Fibroblast of skin of abdomen (primary cell): ENCODE measurements at regions not wholly inside any gene's neighbourhood (a gene's known extent, or its start where the extent isn't known, plus 50 kb on each side); places are given as distances from the start of the nearest gene placed in this dataset.
"Not testable (repeated sequence)": the region's sequence is repeated elsewhere in the genome, so short reads cannot be mapped to it uniquely, and the experiment has no call there.

ENCODE experiments used
- DNase-seq: peaks from one replicate; pipeline ENCODE4 v3.0.0-alpha.2; 2013

- DNase-seq, result not testable (repeated sequence)
These were observed 549.4 kb downstream of the TRAM1L1 start for GRCh38 chr4:116536024-116536423.

GRCh38 chr4:116531870-116532269 is 553.5 kb downstream of the TRAM1L1 start:
- no peak for DNase-seq

DNA sequence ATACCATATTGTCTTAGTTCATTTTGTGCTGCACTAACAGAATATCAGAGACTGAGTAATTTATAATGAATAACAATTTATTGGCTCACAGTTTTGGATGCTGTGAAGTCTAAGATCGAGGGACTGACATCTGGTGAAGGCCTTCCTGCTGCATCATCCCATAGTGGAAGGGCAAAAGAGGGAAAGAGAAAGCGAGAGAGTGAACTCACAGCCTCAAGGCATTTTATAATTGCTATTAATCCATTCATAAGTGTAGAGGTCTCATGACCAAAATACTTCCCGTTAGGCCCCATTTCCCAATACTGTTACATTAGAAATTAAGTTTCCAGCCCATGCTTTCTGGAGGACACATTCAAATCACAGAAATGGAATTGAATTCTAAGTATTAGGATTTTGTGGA is 554.4 kb downstream of the TRAM1L1 start:
- no peak for DNase-seq

DNA sequence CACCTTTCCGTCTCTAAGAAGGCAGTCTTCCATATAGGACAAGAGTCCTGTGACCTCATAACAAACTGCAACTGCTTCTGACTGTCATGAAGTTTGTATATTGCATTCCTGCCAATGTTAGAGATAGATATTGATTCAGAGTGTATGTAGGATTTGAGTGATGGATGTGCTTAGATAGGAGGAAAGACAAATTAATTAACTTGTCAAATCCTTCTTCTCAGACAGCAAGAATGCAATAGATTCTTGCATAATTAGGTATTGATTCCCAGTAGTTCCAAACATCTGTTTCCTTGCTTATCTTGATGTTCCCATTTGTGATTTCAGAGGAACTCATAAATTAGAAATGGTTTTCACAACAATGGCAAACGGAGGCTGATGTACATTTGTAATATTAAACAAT is 555.3 kb downstream of the TRAM1L1 start:
- DNase-seq, result no peak

GRCh38 chr4:116529129-116529528 is 556.2 kb downstream of the TRAM1L1 start:
- no peak for DNase-seq

DNA sequence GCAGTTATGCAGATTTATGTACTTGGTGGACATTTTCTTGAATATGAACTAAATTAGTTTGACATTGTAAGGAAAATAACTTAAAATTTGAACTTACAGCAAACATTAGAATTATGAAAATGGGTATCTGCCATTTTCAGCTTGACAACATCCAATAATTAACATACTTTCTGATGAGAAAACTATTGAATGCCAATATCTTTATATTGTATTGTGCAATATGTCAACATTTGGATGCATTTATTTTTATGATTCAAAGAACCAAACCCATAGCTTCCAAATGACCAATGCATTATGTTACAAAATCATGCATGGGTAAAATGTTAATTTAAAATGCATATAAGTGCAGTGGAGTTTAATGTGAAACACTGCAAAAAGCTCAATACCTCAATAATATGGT is 562.5 kb downstream of the TRAM1L1 start:
- DNase-seq, result no peak

DNA sequence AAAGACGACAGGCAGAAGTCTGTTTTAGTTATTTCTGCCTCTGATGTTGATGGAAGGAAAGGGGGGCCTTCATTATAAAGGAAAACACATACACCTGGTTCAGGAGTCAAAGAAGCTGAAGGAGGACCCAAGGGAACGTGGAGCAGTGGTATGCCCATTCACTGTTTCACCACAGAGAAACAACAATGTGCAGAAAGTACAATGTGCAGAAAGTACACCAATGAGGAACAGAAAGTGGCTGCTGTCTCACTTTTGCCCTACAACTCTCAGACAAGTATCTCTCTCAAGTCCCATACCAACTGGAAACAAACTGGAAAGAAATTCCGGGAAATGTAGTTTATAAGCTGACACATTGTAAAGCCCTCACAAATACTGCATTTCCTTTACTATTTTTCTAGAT is 564.5 kb downstream of the TRAM1L1 start:
- DNase-seq, result no peak

DNA sequence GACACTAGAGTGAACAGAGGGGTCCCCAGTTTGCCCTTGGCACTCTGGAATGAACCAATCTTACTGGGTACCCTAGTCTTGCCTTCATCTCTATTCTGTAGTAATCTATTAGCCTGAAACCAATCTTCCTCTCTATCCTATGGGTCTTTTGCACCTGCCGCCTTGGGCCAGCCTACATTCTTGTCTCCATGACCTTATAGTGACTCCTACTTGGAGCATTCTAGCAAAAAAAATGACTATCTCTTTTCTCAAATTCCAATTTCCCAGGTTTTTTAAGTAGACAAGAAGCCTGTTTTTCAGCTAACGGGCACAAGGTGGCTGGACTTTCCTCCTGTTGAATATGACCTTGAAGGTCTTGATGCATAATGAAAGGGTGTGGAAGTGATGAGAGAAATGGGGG is 568.7 kb downstream of the TRAM1L1 start:
- DNase-seq, result no peak

DNA sequence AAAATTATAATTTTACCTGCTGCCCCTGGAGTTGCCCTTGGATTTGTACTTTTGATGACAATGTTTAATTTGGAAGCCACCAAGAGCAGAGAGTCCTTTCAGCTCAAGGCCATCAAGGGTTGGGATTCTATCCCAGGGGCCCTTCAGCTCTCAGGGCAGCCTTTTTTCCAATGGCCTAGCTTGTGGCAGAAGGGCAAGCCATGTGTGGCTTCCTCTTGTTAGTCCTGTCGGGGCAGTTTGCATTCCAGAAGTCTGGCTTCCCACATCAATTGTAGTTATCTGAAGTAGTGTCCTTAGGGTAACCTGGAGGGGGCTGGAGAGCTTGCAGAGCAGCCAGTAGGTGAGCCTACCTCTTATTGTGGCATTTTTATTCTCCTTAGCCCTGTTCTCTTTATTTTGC is 569.4 kb downstream of the TRAM1L1 start:
- DNase-seq, result no peak

GRCh38 chr4:116512552-116512951 is 572.8 kb downstream of the TRAM1L1 start:
- DNase-seq, result no peak

DNA sequence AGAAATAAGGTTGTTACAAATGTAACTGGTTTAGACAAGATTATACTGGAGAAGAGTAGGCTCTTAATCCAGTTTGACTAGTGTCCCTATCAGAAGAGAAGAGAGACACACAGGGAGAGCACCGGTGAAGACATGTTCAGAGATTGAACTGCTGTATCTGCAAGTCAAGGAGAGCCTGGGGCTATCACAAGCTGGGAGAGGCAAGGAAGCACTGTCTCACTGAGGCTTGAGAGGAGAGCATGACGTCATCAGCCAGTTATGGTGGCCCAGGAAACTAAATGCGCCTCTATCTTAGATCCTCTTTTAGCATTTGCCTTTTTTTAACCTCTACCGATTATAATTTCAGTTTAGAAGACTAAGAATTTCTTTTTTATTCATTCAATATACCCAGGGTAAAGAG is 583.4 kb downstream of the TRAM1L1 start:
- no peak for DNase-seq

GRCh38 chr4:116500225-116500624 is 585.2 kb downstream of the TRAM1L1 start:
- DNase-seq, result no peak

DNA sequence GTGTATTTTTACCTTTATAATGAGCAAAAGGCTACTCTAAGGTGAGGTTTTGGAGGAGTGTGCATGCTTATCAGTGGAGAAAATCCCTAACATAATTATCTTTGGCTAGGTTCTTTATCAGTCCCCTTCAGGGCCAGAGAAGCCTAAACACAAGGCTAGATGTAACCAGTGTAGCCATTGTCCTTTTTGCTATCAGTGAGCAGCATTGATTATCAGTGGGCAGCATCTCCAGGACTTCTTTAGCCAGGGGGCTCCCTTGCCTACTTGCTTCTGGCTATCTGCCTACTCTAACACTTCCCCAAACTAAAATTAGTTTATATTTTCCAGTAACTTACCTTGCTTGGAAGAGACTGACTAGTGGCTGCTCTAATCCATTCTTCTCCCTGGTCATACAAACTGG is 595.6 kb downstream of the TRAM1L1 start:
- DNase-seq, result no peak

- no peak for DNase-seq
These were observed 599.0 kb downstream of the TRAM1L1 start for GRCh38 chr4:116486401-116486800.

- DNase-seq, result no peak
These were observed 604.8 kb downstream of the TRAM1L1 start for GRCh38 chr4:116480546-116480945.

DNA sequence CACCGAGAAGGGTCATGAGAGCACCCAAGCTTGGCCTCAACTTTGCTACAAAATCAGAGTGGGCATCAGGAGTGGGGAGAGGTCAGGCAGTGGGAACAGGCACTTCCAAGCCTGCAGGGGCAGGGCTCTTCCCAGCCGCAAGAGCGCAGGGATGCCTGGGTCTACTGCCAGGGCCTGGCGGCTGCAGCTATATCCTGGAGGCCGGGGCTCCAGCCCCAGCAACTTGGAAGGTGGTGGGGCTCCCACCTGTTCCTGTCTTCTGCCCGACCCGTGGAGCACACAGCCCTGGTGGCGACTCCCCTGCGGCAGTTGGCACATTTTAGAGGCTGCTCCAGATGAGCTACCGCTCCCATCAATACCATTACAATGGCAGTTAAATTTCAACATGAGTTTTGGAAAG is 607.0 kb downstream of the TRAM1L1 start:
- no peak for DNase-seq

- no peak for DNase-seq
These were observed 615.8 kb downstream of the TRAM1L1 start for GRCh38 chr4:116469582-116469981.

DNA sequence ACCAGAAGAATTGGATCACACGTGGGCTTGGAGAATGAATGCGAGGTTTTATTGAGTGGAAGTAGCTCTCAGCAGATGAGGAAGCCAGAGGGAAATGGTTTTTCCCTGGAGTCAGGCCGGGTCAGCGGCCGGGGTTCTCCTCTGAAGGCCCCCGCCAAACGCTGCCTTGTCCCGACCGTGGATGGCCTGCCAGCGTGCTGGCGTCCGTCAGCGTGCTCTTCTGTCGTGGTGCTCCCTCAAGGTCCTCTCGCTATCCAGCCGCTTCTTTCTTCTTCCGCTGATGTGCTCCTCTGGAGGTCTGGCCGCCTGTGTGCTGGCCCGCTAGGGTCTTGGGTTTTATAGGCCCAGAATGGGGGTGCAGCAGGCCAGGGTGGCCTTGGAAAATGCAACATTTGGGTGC is 632.2 kb downstream of the TRAM1L1 start:
- DNase-seq, result no peak

GRCh38 chr4:116449764-116450163 is 635.6 kb downstream of the TRAM1L1 start:
- no peak for DNase-seq

DNA sequence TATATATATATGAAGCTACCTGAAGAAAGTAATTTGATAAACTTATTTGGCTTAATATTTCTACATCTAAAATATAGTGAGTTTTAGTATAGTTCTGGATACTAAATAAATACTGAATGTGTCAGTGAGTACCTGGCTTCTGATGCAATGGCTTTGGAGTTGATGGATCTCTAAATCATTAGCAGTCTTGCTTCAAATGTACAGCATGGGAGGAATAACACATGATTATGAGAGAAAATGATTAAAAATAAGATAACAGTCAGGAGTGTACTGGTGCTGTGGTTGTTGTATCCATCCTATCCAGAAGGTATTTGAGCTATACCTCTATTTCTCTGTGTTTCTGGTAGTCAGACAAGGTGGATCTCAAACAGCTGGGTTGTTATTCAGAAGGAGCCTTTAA is 641.3 kb downstream of the TRAM1L1 start:
- no peak for DNase-seq

DNA sequence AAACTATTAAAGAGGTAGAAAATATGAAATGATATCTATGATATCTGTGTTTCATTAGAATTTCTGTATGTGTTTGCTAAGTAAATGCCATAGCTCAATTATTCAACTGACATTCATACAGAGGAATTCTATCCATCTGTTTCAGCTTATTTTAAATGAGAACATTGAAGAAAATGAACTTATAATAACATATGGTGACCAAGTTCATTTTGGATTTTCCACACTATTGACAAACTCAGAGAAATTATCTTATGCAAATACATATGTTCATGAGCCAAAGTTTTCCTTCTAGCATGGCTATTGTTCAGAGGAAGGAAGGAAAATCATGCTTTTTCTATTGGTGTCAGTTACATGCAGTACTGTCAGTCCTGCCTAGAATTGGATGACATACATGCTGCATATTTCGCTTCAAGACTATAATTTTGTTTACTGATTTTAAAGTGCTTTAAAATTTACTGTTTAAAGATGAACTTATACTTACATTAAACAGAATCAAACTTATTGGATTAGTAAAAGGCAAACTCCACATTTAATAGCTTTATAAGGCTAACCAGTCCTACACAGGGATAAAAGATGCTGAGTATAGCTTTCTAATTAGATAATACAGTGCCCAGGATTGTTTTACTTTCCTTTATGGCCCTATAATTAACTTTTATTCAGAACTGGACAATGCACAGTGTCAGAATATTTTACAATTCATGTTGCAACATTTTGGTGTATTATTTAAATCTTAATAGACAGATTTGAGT is 646.2 kb downstream of the TRAM1L1 start:
- DNase-seq, result peak; percentile 4

DNA sequence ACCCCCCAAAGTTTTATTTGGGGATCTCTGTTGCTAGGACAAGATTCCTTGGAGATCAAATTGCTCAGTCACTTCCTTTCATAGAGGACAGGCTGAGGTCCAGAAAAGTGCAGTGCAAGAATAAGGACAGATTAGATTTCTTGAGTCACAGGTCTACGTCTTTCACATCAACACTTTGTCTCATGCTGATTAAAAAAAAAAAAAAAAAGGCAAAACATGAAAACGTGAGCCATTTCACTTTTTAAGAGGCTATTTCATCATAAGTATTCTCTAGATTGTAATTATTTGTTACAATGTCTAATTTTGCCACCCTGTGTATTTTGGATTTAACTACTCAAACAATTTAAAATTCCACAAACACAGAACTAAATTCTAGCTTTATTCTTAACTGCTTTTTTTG is 647.0 kb downstream of the TRAM1L1 start:
- DNase-seq, result peak; percentile 10

- DNase-seq, result no peak
These were observed 657.7 kb downstream of the TRAM1L1 start for GRCh38 chr4:116427666-116428065.

GRCh38 chr4:116413222-116413621 is 672.2 kb downstream of the TRAM1L1 start:
- DNase-seq, result no peak

GRCh38 chr4:116401293-116401692 is 684.1 kb downstream of the TRAM1L1 start:
- no peak for DNase-seq
